GM18909 (cell line): ENCODE measurements at regions not wholly inside any gene's neighbourhood (a gene's known extent, or its start where the extent isn't known, plus 50 kb on each side); places are given as distances from the start of the nearest gene placed in this dataset.
"Not testable (repeated sequence)": the region's sequence is repeated elsewhere in the genome, so short reads cannot be mapped to it uniquely, and the experiment has no call there.

ENCODE experiments used
- ATAC-seq: cut with Tn5 transposase; IDR thresholded peaks from one replicate; pipeline ENCODE4 v1.9.1; 2021; ENCODE audit warnings: mild to moderate bottlenecking; ENCODE audit not compliant: unreplicated experiment, poor library complexity

DNA sequence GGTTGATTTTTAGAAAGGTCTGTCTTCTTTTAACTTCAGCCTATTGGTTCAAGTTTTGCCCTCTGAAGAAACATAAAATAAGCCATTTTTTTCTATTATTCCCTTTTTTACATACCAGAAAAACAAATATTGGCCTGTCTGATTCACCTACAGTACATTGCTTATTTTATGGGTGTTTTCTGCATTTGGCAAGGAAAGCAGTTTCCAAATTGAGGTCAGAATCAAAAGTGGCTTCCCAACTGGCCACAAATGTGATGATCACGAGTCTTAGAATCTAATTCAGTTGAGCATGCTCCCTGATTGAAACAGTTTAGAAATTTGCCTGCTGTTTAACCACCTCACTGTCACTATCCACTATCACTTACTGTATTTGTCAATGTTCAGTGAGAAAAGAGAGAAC is 106.9 kb upstream of the CHMP2B start:
- ATAC-seq: no peak

GRCh38 chr3:87109465-87109864 is 117.6 kb upstream of the CHMP2B start:
- ATAC-seq: no peak

DNA sequence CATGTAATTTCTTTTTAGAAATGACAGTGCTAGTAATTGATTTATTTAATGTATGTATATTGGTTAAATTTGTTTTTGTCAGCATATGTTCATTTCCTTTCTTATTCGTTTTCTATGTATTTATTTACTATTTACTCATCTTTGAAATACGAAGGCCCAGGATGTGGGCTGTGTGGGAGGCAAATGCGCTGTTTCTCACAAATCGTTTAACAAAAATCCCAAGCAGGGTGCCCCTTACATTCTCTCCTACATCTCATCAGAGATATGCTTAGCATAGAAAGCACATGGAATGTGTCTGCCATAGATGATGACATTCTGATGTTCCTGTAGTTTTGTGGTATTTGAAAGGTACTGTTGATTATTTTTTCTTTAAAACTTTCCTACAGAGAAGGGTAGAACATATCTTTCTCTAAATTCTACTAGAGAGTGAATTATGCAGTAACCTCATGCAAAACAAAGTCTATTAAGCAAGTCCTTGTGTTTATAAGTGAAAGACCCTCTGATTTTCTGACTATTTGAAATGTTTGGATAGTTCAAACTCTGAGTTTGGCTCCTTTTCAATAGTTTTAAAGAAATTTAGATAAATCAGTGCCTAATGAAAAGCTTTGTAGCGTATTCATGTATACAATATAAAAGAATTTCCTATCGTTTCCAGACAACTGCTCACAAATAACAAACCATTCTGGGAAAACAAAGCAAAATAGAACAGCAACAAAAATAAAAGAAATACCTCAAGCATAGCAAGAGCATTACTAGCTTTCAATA is 111.1 kb upstream of the VGLL3 start:
- ATAC-seq: no peak

DNA sequence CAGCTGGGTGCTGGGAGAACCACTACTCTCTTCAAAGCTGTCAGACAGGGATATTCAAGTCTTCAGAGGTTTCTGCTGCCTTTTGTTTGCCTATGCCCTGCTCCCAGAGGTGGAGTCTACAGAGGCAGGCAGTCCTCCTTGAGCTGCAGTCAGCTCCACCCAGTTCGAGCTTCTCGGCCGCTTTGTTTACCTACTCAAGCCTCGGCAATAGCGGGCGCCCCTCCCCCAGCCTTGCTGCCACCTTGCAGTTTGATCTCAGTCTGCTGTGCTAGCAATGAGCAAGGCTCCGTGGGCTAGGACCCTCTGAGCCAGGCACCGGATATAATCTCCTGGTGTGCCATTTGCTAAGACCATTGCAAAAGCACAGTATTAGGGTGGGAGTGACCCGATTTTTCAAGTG is 106.8 kb upstream of the VGLL3 start:
- not testable (repeated sequence) for ATAC-seq

GRCh38 chr3:87090631-87091030 is 99.7 kb upstream of the VGLL3 start:
- no peak for ATAC-seq

- ATAC-seq: peak; percentile 77
Measured at GRCh38 chr3:87088993-87089841, 98.3 kb upstream of the VGLL3 start.

GRCh38 chr3:87088430-87088992 is 97.6 kb upstream of the VGLL3 start:
- peak; percentile 20 for ATAC-seq

- no peak for ATAC-seq
Measured at GRCh38 chr3:87084868-87085267, 93.9 kb upstream of the VGLL3 start.

DNA sequence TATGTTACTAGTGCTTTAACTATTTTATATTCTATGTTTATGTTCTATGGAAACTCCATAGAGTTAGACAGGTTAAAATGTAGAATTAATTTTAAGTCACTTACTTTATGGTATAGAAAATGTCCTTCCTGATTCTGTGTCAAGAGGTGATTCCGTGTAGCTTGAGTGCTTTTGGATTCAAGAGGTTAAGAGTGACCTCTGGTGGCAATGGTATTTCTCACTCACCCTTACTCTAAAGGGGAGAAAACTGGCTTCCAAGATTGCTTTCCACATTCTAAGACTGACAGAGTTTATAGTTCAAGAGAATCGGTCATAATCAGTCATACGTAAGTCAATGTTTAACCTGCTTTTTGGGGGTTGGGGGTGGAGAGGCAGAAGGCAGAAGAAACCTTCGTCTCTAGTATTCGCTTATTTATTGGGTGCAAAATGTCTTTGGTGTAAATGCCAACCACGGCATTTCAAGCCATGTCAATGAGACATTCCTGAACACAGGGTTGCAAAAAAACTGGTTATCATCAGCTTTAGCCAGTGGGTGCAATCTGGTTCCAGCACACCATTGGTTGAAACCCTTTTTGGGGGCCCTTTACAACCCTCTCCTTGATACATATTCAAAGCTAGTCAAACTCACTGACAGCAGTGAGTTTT is 92.0 kb upstream of the VGLL3 start:
- ATAC-seq: peak; percentile 74

DNA sequence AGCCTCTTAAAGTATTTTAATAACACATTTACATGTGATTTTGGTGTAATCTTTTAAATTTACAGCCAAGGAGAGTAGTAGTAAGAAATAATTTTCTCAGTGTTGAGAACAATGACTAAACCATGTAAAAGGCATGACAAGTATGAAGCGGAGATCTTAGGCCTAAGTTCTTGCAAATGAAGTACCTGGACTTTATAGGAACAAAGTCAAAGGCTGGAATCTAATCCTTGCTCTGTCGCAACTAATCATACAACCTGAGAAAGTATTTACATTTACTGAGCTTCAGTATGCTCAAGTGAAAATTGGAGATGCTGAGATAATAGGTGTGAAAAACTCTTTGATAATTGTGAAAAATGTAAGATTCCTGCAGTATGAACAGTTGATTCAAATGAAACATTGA is 86.4 kb upstream of the VGLL3 start:
- no peak for ATAC-seq

GRCh38 chr3:87076946-87077345 is 86.0 kb upstream of the VGLL3 start:
- no peak for ATAC-seq

DNA sequence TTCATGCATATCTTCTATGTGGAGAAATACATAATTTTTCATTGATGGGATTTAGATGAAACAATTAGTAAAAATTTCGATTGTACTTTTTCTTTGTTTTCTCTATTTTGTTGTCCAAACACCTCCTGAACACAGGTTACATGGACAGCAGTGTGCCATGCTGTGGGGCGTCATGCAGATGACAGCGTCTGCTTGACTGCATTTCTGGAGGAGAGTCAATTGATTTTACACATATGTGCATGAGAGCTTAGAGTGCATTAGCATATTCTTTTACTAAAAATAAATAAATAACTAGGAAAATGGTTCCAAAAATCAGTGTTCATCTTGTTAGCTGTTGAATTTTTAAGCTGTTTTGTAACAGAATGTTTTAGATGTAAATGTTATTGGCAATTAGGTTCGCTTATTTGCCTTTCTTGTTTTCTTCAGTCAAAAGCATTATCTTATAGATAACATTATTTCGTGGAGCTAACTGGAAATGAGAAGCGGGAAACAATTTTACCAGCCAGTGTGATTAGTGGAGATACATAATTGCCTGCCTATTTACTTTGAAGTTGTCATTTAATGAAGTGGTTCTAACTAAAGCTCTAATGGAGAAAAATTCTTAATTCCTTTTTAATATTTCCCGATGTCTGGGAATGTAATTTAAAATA is 82.7 kb upstream of the VGLL3 start:
- ATAC-seq: no peak

DNA sequence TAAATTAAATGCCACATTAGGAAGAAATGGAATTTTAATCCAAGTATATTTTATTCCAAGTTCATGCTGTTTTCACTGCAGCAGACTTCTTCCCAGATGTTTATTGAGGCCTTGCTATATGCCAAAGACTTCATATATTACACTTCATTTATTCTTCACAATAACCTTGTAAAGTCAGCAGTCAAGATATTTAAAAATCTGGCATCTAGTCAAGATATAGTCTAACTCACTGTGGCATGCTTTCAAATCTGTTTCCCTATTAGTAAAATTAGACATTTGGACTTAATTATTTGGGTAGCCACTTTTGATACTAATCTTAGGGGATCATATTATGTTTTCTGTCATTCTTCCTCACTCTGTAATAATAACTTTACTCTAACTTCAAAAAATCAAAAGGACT is 81.5 kb upstream of the VGLL3 start:
- no peak for ATAC-seq

GRCh38 chr3:87069971-87070370 is 79.0 kb upstream of the VGLL3 start:
- ATAC-seq: no peak

DNA sequence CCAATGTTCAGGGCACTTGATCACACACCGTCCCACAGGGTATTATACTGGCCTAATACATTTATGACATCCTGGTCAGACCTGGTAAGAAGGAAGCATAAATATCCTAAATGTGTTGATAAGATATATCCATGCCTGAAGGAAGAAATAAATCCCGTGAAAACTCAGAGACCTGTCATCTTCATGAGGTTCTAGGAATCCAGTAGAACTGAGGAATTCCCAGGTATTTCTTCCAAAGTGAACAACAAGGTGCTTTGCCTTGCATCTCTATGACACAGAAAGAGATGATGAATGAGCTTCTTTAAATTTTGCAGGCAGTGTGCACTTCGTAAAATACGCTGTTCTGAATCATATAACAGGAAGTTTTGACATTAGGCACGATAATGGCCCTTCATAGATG is 78.1 kb upstream of the VGLL3 start:
- ATAC-seq: no peak

GRCh38 chr3:87062685-87063084 is 71.7 kb upstream of the VGLL3 start:
- ATAC-seq: no peak

- ATAC-seq: no peak
Measured at GRCh38 chr3:87057474-87057873, 66.5 kb upstream of the VGLL3 start.

DNA sequence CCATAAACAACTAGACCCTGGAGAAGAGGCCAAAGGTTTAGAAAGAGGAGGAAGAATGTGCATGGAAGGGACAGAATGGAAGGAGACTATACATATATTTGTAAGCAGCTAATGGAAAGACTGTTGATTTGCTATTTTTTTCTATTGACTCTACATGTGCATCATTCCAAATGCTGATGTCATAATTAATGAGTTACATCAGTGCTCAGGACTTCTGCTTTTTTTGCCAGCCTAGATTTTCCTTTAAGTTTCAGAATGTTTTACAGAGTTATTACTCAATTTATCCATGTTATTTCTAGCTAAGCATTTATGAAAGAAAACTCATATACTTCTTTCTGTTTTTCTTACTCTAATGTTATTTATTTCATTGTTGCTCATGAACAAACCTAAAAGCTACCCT is 62.6 kb upstream of the VGLL3 start:
- ATAC-seq: no peak

DNA sequence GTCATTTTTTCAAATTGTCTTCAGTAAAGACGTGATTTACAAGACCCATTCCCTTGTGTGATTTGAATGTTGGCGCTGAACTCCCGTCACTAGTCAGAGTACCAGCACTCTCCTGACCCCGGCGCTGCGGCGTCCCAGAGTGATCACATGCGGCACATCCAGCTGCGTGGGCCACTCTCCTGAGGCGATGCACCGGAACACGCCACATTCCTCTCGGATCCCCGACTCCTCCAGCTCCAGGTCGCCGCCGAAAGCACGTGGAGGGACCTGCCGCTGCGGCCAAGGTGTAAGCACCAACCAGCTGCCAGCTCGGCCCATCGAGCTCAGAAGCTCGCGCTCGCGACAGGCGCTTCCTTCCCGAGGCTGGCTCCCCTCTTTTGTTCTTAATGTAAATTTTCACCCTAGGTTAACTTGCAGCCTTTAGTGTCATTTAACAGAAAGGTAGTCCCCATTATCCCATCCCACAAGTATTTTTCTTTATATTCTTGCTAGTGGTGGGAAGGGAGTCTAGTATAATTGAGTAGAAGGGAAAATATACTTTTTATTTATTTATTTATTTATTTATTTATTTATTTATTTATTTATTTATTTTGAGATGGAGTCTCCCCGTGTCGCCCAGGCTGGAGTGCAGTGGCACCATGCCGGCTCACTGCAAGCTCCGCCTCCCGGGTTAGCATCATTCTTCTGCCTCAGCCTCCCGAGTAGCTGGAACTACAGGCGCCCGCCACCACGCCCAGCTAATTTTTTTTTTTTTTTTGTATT is 61.7 kb upstream of the VGLL3 start:
- ATAC-seq: no peak

GRCh38 chr3:87047852-87048251 is 56.9 kb upstream of the VGLL3 start:
- ATAC-seq: no peak
